Transverse colon (tissue), 4 donors: ENCODE measurements at regions not wholly inside any gene's neighbourhood (a gene's known extent, or its start where the extent isn't known, plus 50 kb on each side); places are given as distances from the start of the nearest gene placed in this dataset.

Experiments used
- DNase-seq: peaks from one replicate; pipeline ENCODE4 v3.0.0-alpha.2; 2019
- H3K27ac ChIP-seq, 4 donors: fragments of 200-600 bp; sonication (generic); 2 replicates each; pipeline ENCODE4 v1.5.1; 2016 to 2018; ENCODE audit warnings: inconsistent platforms in 4 of 4
- H3K27me3 ChIP-seq: fragments of 200-600 bp; sonication (generic); 2 replicates; pipeline ENCODE4 v1.5.1; 2017; ENCODE audit warnings: inconsistent platforms
- H3K36me3 ChIP-seq, 4 donors: fragments of 200-600 bp; sonication (generic); 2 replicates each; pipeline ENCODE4 v1.5.1; 2017 to 2019; ENCODE audit warnings: inconsistent platforms in 4 of 4
- H3K4me1 ChIP-seq, 4 donors: fragments of 200-600 bp; sonication (generic); 2 replicates each; pipeline ENCODE4 v1.5.1; 2017 to 2020; ENCODE audit warnings: inconsistent platforms in 4 of 4
- H3K4me3 ChIP-seq, 4 donors: fragments of 200-600 bp; sonication (generic); 1 replicate in 1 of 4; 2 replicates in 3 of 4; pipeline versions ENCODE4 v1.5.1 to v1.6.1; 2017 to 2019; ENCODE audit warnings: inconsistent platforms in 4 of 4
- H3K9me3 ChIP-seq, 2 donors: fragments of 200-600 bp; sonication (generic); 2 replicates each; pipeline ENCODE4 v1.5.1; 2017 to 2019; ENCODE audit warnings: inconsistent platforms in 2 of 2
- CTCF ChIP-seq, 5 experiments: fragments of 200-600 bp in 3 of 5; fragments of 450-650 bp in 2 of 5; sonication (generic) in 3 of 5; IDR thresholded peaks; 1 replicate in 2 of 5; 2 replicates in 3 of 5; pipeline ENCODE4 v1.5.1; 2016 to 2017; ENCODE audit warnings: antibody characterized with exemption in 5 of 5, inconsistent platforms in 3 of 5, mild to moderate bottlenecking in 2 of 5, moderate library complexity in 1 of 5
- EP300 ChIP-seq: sonication (generic); formaldehyde crosslinking; IDR thresholded peaks from one replicate; pipeline ENCODE4 v1.6.1; 2017; ENCODE audit warnings: antibody characterized with exemption, low read depth
- POLR2A ChIP-seq: fragments of 450-650 bp; IDR thresholded peaks from one replicate; pipeline ENCODE4 v1.6.1; 2016; ENCODE audit warnings: antibody characterized with exemption, mild to moderate bottlenecking, moderate library complexity
- POLR2AphosphoS5 ChIP-seq, 3 donors: sonication (generic); formaldehyde crosslinking; IDR thresholded peaks; one replicate each; pipeline ENCODE4 v1.6.1; 2016; ENCODE audit warnings: antibody characterized with exemption in 3 of 3
- WGBS, 2 donors: methylation state at CpG; one replicate each; pipeline ENCODE4 v1.1.5; 2018; ENCODE audit warnings: low coverage in 1 of 2; 5-methylcytosine and 5-hydroxymethylcytosine counted together
- in situ Hi-C, 4 donors: fragments of 200-750 bp; cut with MboI; loops; one replicate each; pipeline versions ENCODE4 v1.15.0 to v1.15.1; 2017; ENCODE audit warnings: low sequenced_read_pairs in 3 of 4, low pct_ligation_motif_present in 1 of 4, low pct_unique_long_range_greater_than_20kb in 1 of 4
- intact Hi-C: fragments of 100-400 bp; cut with DNase I; formaldehyde crosslinking; loops from one replicate; pipeline ENCODE4 v1.15.1; 2023; ENCODE audit warnings: low total_unique reads

DNA sequence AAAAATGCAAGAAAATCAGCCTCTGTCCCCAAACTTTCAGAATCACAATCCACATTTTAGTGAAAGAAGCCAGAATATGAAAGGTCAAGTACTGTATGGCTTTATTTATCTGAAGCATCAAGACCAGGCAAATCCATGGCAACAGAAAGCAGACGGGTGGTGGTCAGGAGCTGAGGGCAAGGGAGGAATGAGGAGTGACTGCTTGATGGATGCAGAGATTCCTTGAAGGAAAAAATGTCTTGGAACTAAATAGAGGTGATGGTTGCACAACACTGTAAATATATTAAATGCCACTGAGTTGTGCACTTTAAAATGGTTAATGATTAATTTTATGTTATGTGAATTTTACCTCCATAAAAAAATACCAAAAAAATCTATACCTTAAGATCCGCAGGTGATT, 165.1 kb downstream of the GXYLT1 start:
- H3K4me3 ChIP-seq = no peak overlapping the region

GRCh38 chr12:41972598-41972997, 172.1 kb downstream of the GXYLT1 start:
- H3K4me1 ChIP-seq = peaks cover 0 to 2% (median 0%) of the 10 kb centered on the region in 4 donors
- 43 to 45% methylated on average over 2 of the region's 2 CpGs for WGBS, 2 donors
- no peaks in the 10 kb centered on the region for H3K27me3 ChIP-seq
- in situ Hi-C loops = no loop called here
- H3K4me3 ChIP-seq = no peak overlapping the region
- intact Hi-C loops = no loop called here
- H3K9me3 ChIP-seq = no peaks in the 10 kb centered on the region
- H3K36me3 ChIP-seq = no peaks in the 10 kb centered on the region
- DNase-seq = no peak
- no peak for TF ChIP-seq EP300
- no peak for TF ChIP-seq POLR2AphosphoS5 (IDR thresholded peaks at IDR 0.05)
- no peak for TF ChIP-seq CTCF (IDR thresholded peaks at IDR 0.05)
- TF ChIP-seq POLR2A = no peak
- no peak overlapping the region for H3K27ac ChIP-seq

More for the DNA sequence above, 165.1 kb downstream of the GXYLT1 start:
- Histone ChIP-seq H3K27me3 (no peaks in the 10 kb centered on the region), H3K4me1 (no peaks in the 10 kb centered on the region), H3K36me3 (no peaks in the 10 kb centered on the region), H3K9me3 (no peaks in the 10 kb centered on the region), H3K27ac (no peak overlapping the region)
- in situ Hi-C loops = no loop called here
- WGBS, 2 donors = 31 to 47% methylated on average over 2 of the region's 2 CpGs
- no peak for DNase-seq
- TF ChIP-seq POLR2AphosphoS5 (IDR thresholded peaks at IDR 0.05) = no peak
- intact Hi-C loops = no loop called here

DNA sequence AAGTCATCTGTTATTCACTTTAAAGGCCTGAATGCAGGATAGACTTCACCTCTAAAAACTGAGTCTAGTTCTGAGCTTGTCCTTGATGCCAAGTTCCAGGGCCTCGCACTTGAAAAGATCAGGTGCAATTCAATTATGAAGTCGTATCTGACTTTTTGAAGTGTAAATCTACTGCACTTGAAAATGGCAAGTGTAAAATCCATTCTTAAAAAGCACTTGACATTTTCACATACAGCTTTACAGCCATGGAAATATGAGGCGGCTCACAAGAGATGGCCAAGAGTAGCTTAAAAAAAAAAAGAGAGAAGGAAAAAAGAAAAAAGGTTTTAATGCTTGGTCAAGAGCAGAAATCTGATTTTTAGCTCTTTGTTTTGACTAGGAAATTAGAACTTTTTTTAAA, 172.5 kb downstream of the GXYLT1 start:
- no peak for DNase-seq
- Histone ChIP-seq H3K27ac (no peak overlapping the region), H3K27me3 (no peaks in the 10 kb centered on the region), H3K4me1 (peaks cover 0 to 2% (median 0%) of the 10 kb centered on the region in 4 donors), H3K9me3 (no peaks in the 10 kb centered on the region), H3K36me3 (no peaks in the 10 kb centered on the region), H3K4me3 (no peak overlapping the region)
- TF ChIP-seq EP300 (no peak), CTCF (IDR thresholded peaks at IDR 0.05) (no peak), POLR2AphosphoS5 (IDR thresholded peaks at IDR 0.05) (no peak), POLR2A (no peak)
- 58% methylated on average over 3 of the region's 3 CpGs; no CpG with 5 or more reads in 1 of the 2 donors for WGBS, 2 donors
- in situ Hi-C loops = no loop called here
- intact Hi-C loops = no loop called here

GRCh38 chr12:41970744-41971143, 173.9 kb downstream of the GXYLT1 start:
- 64 to 83% methylated on average over 1 to 2 of the region's 2 CpGs for WGBS, 2 donors

More at GRCh38 chr12:41970744-41971143, 173.9 kb downstream of the GXYLT1 start:
- H3K27me3 ChIP-seq = no peaks in the 10 kb centered on the region
- TF ChIP-seq CTCF (IDR thresholded peaks at IDR 0.05) = no peak
- no peak for TF ChIP-seq EP300
- no peak for TF ChIP-seq POLR2A
- TF ChIP-seq POLR2AphosphoS5 (IDR thresholded peaks at IDR 0.05) = no peak
- no peak overlapping the region for H3K27ac ChIP-seq
- H3K9me3 ChIP-seq = no peaks in the 10 kb centered on the region
- intact Hi-C loops = no loop called here
- H3K36me3 ChIP-seq = no peaks in the 10 kb centered on the region
- H3K4me3 ChIP-seq = no peak overlapping the region
- DNase-seq = no peak
- in situ Hi-C loops = no loop called here
- H3K4me1 ChIP-seq = peaks cover 0 to 2% (median 0%) of the 10 kb centered on the region in 4 donors
